Neural cell (in vitro differentiated cells): ENCODE measurements at regions not wholly inside any gene's neighbourhood (a gene's known extent, or its start where the extent isn't known, plus 50 kb on each side); places are given as distances from the start of the nearest gene placed in this dataset.

Experiments used
- H2AFZ ChIP-seq: fragments of 200-600, 300-800 bp; sonication (generic), shearing (Covaris generic); 2 replicates; pipeline ENCODE4 v1.6.0; 2014; ENCODE audit warnings: low read depth, mild to moderate bottlenecking, antibody characterized with exemption, low read length, moderate library complexity
- H3F3A ChIP-seq: fragments of 200-600 bp; shearing (Covaris generic); 2 replicates; pipeline ENCODE4 v1.6.1; 2016; ENCODE audit warnings: mild to moderate bottlenecking, moderate library complexity, mixed read lengths, antibody characterized with exemption, low read length; ENCODE audit not compliant: insufficient read depth, poor library complexity, severe bottlenecking
- H3K27ac ChIP-seq: fragments of 200-600, 300-800 bp; sonication (generic), shearing (Covaris generic); 2 replicates; pipeline ENCODE4 v1.5.1; 2014; ENCODE audit warnings: mild to moderate bottlenecking, low read length, moderate library complexity
- H3K27me3 ChIP-seq: fragments of 300-800, 200-600 bp; sonication (generic), shearing (Covaris generic); 2 replicates; pipeline ENCODE4 v1.6.0; 2014; ENCODE audit warnings: mild to moderate bottlenecking, low read depth, low read length, moderate library complexity; ENCODE audit not compliant: insufficient read depth
- H3K36me3 ChIP-seq: fragments of 300-800, 200-600 bp; sonication (generic), shearing (Covaris generic); 2 replicates; pipeline ENCODE4 v1.5.1; 2014; ENCODE audit warnings: mild to moderate bottlenecking, antibody characterized with exemption, low read length, moderate library complexity; ENCODE audit not compliant: insufficient read depth
- H3K4me2 ChIP-seq: fragments of 300-800, 200-600 bp; sonication (generic), shearing (Covaris generic); 2 replicates; pipeline ENCODE4 v1.6.0; 2014; ENCODE audit warnings: mild to moderate bottlenecking, low read length
- H3K4me3 ChIP-seq: fragments of 300-800, 200-600 bp; sonication (generic), shearing (Covaris generic); 2 replicates; pipeline ENCODE4 v1.5.1; 2014; ENCODE audit warnings: mild to moderate bottlenecking, low read length, moderate library complexity
- H3K79me2 ChIP-seq: fragments of 200-600 bp; shearing (Covaris generic); replicated peaks from 2 replicates; pipeline ENCODE4 v1.6.0; 2014; ENCODE audit warnings: mild to moderate bottlenecking, low read length, moderate library complexity; ENCODE audit not compliant: insufficient read depth
- H3K9ac ChIP-seq: fragments of 300-800, 200-600 bp; sonication (generic), shearing (Covaris generic); 2 replicates; pipeline ENCODE4 v1.6.1; 2016; ENCODE audit warnings: mild to moderate bottlenecking, low read length, mixed read lengths
- H3K9me2 ChIP-seq: fragments of 200-600 bp; shearing (Covaris generic); 2 replicates; pipeline ENCODE4 v1.6.1; 2016; ENCODE audit warnings: mild to moderate bottlenecking, low read length, mixed read lengths; ENCODE audit not compliant: insufficient read depth
- H3K9me3 ChIP-seq: fragments of 200-600, 300-800 bp; sonication (generic), shearing (Covaris generic); 2 replicates; pipeline ENCODE4 v1.6.1; 2016; ENCODE audit warnings: mild to moderate bottlenecking, mixed run types, low read length, moderate library complexity, mixed read lengths
- H4K20me1 ChIP-seq: fragments of 200-600 bp; shearing (Covaris generic); 2 replicates; pipeline ENCODE4 v1.6.1; 2016; ENCODE audit warnings: mild to moderate bottlenecking, mixed run types; ENCODE audit not compliant: insufficient read depth
- EP300 ChIP-seq: fragments of 450-650 bp; conservative IDR thresholded peaks from 2 replicates; pipeline ENCODE4 v1.6.1; 2014; ENCODE audit warnings: antibody characterized with exemption, mild to moderate bottlenecking, moderate library complexity; ENCODE audit not compliant: poor library complexity, severe bottlenecking
- EZH2 ChIP-seq: fragments of 200-600, 300-800 bp; shearing (Covaris generic), sonication (generic); IDR thresholded peaks from 2 replicates; pipeline ENCODE4 v1.6.1; 2014; ENCODE audit warnings: antibody characterized with exemption, low read length, borderline replicate concordance, mild to moderate bottlenecking; ENCODE audit not compliant: insufficient read depth, poor library complexity, severe bottlenecking
- MXI1 ChIP-seq: fragments of 450-650 bp; conservative IDR thresholded peaks from 2 replicates; pipeline ENCODE4 v1.6.1; 2014; ENCODE audit warnings: antibody characterized with exemption, mild to moderate bottlenecking; ENCODE audit not compliant: poor library complexity, severe bottlenecking
- POLR2AphosphoS5 ChIP-seq: IDR thresholded peaks from 2 replicates; pipeline ENCODE4 v1.6.1; 2012
- RAD21 ChIP-seq: fragments of 450-650 bp; conservative IDR thresholded peaks from 2 replicates; pipeline ENCODE4 v1.6.1; 2014; ENCODE audit warnings: antibody characterized with exemption, mild to moderate bottlenecking, moderate library complexity
- SMC3 ChIP-seq: fragments of 450-650 bp; conservative IDR thresholded peaks from 2 replicates; pipeline ENCODE4 v1.6.1; 2014; ENCODE audit warnings: antibody characterized with exemption, mild to moderate bottlenecking, moderate library complexity; ENCODE audit not compliant: poor library complexity
- TAF1 ChIP-seq: IDR thresholded peaks from 2 replicates; pipeline ENCODE4 v1.6.1; 2012; ENCODE audit warnings: low read depth
- TF ChIP-seq, protein P1 (sequence below): fragments of 450-650 bp; IDR thresholded peaks from 2 replicates; pipeline ENCODE4 v1.5.1; 2014; ENCODE audit warnings: antibody characterized with exemption, mild to moderate bottlenecking, moderate library complexity; ENCODE audit not compliant: poor library complexity, severe bottlenecking
- TF ChIP-seq, protein P2 (sequence below): IDR thresholded peaks from 2 replicates; pipeline ENCODE4 v1.6.1; 2012; ENCODE audit warnings: borderline replicate concordance

DNA sequence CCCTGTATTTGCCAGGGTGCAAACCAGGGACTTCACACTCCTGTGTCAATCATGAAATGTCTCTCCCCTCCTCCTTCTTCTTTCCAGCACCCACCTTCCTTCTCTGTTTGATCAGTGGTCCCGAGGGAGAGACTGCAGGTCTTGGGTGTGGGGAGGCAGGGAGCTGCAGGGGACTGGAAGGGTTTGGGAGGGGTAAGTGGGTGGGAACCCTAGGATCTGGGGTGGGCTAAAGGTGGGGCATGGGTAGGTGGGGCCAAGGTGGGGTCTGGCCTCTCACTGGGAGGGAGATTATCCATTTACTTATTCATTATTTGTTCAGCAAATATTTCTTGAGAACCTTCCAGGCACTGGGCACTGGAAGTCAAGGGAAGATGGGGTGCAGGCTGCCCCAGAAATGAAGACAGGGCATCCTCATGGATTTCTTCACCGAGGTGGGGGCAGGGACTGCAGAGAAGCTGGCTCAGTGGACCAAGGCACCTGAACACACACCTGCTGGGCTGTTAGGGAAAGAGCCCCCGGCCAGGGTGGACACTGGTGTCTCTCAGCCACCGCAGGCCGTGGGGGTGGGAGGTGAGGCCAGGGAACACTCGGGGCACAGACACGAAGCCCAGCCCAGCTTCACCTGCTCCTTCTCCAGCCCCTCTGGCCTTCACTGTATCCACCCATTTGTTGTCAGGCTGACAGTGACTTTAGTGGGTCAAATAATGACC lies 193.9 kb upstream of the C1orf174 start:
- no peak overlapping the region for H3K9ac ChIP-seq
- H3F3A ChIP-seq, result no peaks in the 10 kb centered on the region
- no peaks in the 10 kb centered on the region for H3K9me3 ChIP-seq
- H3K4me2 ChIP-seq, result no peak overlapping the region
- H3K9me2 ChIP-seq, result no peaks in the 10 kb centered on the region
- no peaks in the 10 kb centered on the region for H3K36me3 ChIP-seq
- H3K27ac ChIP-seq, result no peak overlapping the region
- H3K79me2 ChIP-seq, result no peaks in the 10 kb centered on the region
- H3K4me3 ChIP-seq, result no peak overlapping the region
- H4K20me1 ChIP-seq, result no peaks in the 10 kb centered on the region
- no peak for TF ChIP-seq EZH2
- no peak for TF ChIP-seq EP300
- TF ChIP-seq SMC3, result no peak
- TF ChIP-seq POLR2AphosphoS5, result no peak
- TF ChIP-seq, protein P1, sequence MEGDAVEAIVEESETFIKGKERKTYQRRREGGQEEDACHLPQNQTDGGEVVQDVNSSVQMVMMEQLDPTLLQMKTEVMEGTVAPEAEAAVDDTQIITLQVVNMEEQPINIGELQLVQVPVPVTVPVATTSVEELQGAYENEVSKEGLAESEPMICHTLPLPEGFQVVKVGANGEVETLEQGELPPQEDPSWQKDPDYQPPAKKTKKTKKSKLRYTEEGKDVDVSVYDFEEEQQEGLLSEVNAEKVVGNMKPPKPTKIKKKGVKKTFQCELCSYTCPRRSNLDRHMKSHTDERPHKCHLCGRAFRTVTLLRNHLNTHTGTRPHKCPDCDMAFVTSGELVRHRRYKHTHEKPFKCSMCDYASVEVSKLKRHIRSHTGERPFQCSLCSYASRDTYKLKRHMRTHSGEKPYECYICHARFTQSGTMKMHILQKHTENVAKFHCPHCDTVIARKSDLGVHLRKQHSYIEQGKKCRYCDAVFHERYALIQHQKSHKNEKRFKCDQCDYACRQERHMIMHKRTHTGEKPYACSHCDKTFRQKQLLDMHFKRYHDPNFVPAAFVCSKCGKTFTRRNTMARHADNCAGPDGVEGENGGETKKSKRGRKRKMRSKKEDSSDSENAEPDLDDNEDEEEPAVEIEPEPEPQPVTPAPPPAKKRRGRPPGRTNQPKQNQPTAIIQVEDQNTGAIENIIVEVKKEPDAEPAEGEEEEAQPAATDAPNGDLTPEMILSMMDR, result no peak
- no peak for TF ChIP-seq TAF1
- no peak for TF ChIP-seq RAD21
- TF ChIP-seq, protein P2, sequence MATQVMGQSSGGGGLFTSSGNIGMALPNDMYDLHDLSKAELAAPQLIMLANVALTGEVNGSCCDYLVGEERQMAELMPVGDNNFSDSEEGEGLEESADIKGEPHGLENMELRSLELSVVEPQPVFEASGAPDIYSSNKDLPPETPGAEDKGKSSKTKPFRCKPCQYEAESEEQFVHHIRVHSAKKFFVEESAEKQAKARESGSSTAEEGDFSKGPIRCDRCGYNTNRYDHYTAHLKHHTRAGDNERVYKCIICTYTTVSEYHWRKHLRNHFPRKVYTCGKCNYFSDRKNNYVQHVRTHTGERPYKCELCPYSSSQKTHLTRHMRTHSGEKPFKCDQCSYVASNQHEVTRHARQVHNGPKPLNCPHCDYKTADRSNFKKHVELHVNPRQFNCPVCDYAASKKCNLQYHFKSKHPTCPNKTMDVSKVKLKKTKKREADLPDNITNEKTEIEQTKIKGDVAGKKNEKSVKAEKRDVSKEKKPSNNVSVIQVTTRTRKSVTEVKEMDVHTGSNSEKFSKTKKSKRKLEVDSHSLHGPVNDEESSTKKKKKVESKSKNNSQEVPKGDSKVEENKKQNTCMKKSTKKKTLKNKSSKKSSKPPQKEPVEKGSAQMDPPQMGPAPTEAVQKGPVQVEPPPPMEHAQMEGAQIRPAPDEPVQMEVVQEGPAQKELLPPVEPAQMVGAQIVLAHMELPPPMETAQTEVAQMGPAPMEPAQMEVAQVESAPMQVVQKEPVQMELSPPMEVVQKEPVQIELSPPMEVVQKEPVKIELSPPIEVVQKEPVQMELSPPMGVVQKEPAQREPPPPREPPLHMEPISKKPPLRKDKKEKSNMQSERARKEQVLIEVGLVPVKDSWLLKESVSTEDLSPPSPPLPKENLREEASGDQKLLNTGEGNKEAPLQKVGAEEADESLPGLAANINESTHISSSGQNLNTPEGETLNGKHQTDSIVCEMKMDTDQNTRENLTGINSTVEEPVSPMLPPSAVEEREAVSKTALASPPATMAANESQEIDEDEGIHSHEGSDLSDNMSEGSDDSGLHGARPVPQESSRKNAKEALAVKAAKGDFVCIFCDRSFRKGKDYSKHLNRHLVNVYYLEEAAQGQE, result no peak
- no peak for TF ChIP-seq MXI1
- H2AFZ ChIP-seq, result no peak overlapping the region
- no peaks in the 10 kb centered on the region for H3K27me3 ChIP-seq

DNA sequence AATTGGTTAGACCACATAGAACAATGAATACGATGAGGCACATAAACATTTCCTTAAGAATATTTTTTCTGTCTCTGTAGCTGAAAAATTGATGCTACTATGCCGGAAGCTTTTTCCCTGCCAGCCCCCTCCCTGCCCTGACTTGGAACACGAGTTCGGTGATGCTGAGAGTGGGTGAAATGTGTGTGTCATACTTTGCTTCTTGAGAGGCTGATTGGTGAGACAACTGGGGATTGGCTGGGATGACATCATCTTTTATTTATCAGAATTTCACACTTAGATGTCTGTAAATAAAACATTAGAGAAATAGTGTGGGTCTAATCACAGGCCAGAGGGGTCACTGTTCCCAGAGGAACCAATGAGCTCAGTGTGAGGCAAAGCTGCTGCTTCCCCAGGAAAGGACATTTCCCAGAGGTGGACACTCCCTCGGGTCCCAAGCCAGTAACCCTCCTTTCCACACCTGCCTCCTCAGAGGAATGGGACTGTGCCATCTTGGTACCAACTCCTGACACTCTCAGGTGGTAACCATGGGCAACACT lies 195.4 kb upstream of the C1orf174 start:
- H2AFZ ChIP-seq, result no peak overlapping the region
- no peaks in the 10 kb centered on the region for H4K20me1 ChIP-seq
- no peak overlapping the region for H3K4me2 ChIP-seq

More for the DNA sequence above, 195.4 kb upstream of the C1orf174 start:
- no peak overlapping the region for H3K9ac ChIP-seq
- no peak overlapping the region for H3K4me3 ChIP-seq
- no peak overlapping the region for H3K27ac ChIP-seq
- H3K79me2 ChIP-seq, result no peaks in the 10 kb centered on the region
- TF ChIP-seq SMC3, result no peak
- no peak for TF ChIP-seq TAF1
- no peak for TF ChIP-seq MXI1
- TF ChIP-seq RAD21, result no peak
- no peak for TF ChIP-seq EZH2
- no peak for TF ChIP-seq POLR2AphosphoS5
- TF ChIP-seq, protein P1, result no peak
- TF ChIP-seq EP300, result no peak
- TF ChIP-seq, protein P2, result no peak
- no peaks in the 10 kb centered on the region for H3K9me2 ChIP-seq
- H3K9me3 ChIP-seq, result no peaks in the 10 kb centered on the region
- H3K27me3 ChIP-seq, result no peaks in the 10 kb centered on the region
- H3K36me3 ChIP-seq, result no peaks in the 10 kb centered on the region
- H3F3A ChIP-seq, result no peaks in the 10 kb centered on the region
